HepG2 (cell line): ENCODE measurements at regions not wholly inside any gene's neighbourhood (a gene's known extent, or its start where the extent isn't known, plus 50 kb on each side); places are given as distances from the start of the nearest gene placed in this dataset.
A peak's percentile ranks its signal among the peaks of the same experiment; 100 is the strongest.

ENCODE experiments used
- ATAC-seq: fragments of 200-7000 bp; cut with Tn5 transposase; 3 replicates; pipeline ENCODE4 v1.9.1; 2020; ENCODE audit warnings: mild to moderate bottlenecking, moderate library complexity
- BruUV-seq: library from RNA; stranded (reverse); fragments of 400-500 nt; replicated peaks from 2 replicates; lab custom pipeline; 2021; lab: Mats Ljungman, UMichigan
- CTCF ChIA-PET: fragments of 300-600 bp; formaldehyde crosslinking; extraction: SDS; loops from one replicate; lab custom pipeline; 2021; ENCODE audit warnings: low total read pairs, inconsistent platforms, low intra/inter-chr PET ratio; lab: Yijun Ruan, JAX
- POLR2A ChIA-PET: fragments of 350-600 bp; sonication (Branson Sonifier 250); formaldehyde crosslinking; loops from one replicate; lab custom pipeline; 2020; ENCODE audit warnings: antibody characterized with exemption, inconsistent platforms; lab: Yijun Ruan, JAX
- DNase-seq: peaks from one replicate; pipeline ENCODE4 v3.0.0-alpha.2; 2015; ENCODE audit warnings: low spot score
- FAIRE-seq: peaks from 3 replicates; lab custom pipeline; 2011; peaks lifted over from hg19 to GRCh38; lab: Jason Lieb, UNC
- H2AFZ ChIP-seq: one replicate; pipeline ENCODE4 v1.6.1; 2011; ENCODE audit warnings: low read length, inconsistent platforms
- H3K27ac ChIP-seq: fragments of 300-600 bp; 3 replicates; pipeline ENCODE4 v1.8.0; 2011; ENCODE audit warnings: mixed run types, mild to moderate bottlenecking, mixed read lengths, low read length, inconsistent platforms; ENCODE audit not compliant: insufficient read depth; ENCODE audit errors: extremely low read length
- H3K27me3 ChIP-seq, 2 experiments: fragments of 200-600 bp in 1 of 2; 2 replicates in 1 of 2; 3 replicates in 1 of 2; pipeline versions ENCODE4 v1.6.0 to v1.8.0; 2011; ENCODE audit warnings: low read length in 2 of 2, mild to moderate bottlenecking in 2 of 2, moderate library complexity in 2 of 2, inconsistent platforms in 1 of 2; ENCODE audit not compliant: insufficient read depth in 2 of 2, control insufficient read depth in 1 of 2
- H3K36me3 ChIP-seq, 2 experiments: fragments of 200-600 bp in 1 of 2; replicated peaks in 1 of 2; 2 replicates in 1 of 2; 3 replicates in 1 of 2; pipeline versions ENCODE4 v1.5.1 to v1.8.0; 2011; ENCODE audit warnings: low read length in 2 of 2, inconsistent platforms in 1 of 2; ENCODE audit not compliant: insufficient read depth in 2 of 2, control insufficient read depth in 1 of 2
- H3K4me1 ChIP-seq: 2 replicates; pipeline ENCODE4 v1.5.1; 2012; ENCODE audit warnings: low read length, inconsistent platforms; ENCODE audit not compliant: insufficient read depth
- H3K4me2 ChIP-seq: 2 replicates; pipeline ENCODE4 v1.6.0; 2011; ENCODE audit warnings: low read depth, low read length, inconsistent platforms
- H3K4me3 ChIP-seq, 3 experiments: fragments of 200-600 bp in 1 of 3; sonication (generic), shearing (Covaris generic) in 1 of 3; replicated peaks in 1 of 3; 2 replicates each; pipeline ENCODE4 v1.5.1; 2011 to 2016; ENCODE audit warnings: low read length in 3 of 3, inconsistent platforms in 2 of 3, low read depth in 2 of 3, mild to moderate bottlenecking in 2 of 3, control low read depth in 1 of 3, mixed read lengths in 1 of 3; ENCODE audit not compliant: insufficient read depth in 1 of 3
- H3K79me2 ChIP-seq: one replicate; pipeline ENCODE4 v1.6.1; 2011; ENCODE audit warnings: low read length, inconsistent platforms; ENCODE audit not compliant: insufficient read depth
- H3K9ac ChIP-seq: 2 replicates; pipeline ENCODE4 v1.6.0; 2011; ENCODE audit warnings: mild to moderate bottlenecking, low read depth, low read length, inconsistent platforms; ENCODE audit not compliant: insufficient read depth
- H3K9me3 ChIP-seq: 2 replicates; pipeline ENCODE4 v1.5.1; 2012; ENCODE audit warnings: mild to moderate bottlenecking, low read length
- H4K20me1 ChIP-seq: 2 replicates; pipeline ENCODE4 v1.6.0; 2011; ENCODE audit warnings: inconsistent platforms, mild to moderate bottlenecking, low read length, moderate library complexity; ENCODE audit not compliant: insufficient read depth
- CEBPB ChIP-seq: IDR thresholded peaks from 2 replicates; pipeline ENCODE4 v1.6.1; 2011; ENCODE audit warnings: low read depth, low read length, improper control_type of control experiment, borderline replicate concordance
- MIER3 ChIP-seq: IDR thresholded peaks from 2 replicates; pipeline ENCODE4 v1.6.1; 2016; ENCODE audit warnings: missing compliant biosample characterization, borderline replicate concordance
- RAD21 ChIP-seq: fragments of 450-650 bp; formaldehyde crosslinking; IDR thresholded peaks from 2 replicates; pipeline ENCODE4 v1.5.0; 2020; ENCODE audit warnings: mild to moderate bottlenecking
- THAP8 ChIP-seq: sonication (generic); formaldehyde crosslinking; IDR thresholded peaks from 2 replicates; pipeline ENCODE4 v1.5.1; 2020; ENCODE audit warnings: missing genetic modification reagents, mild to moderate bottlenecking, borderline replicate concordance
- ZNF121 ChIP-seq: sonication (generic); formaldehyde crosslinking; IDR thresholded peaks from 2 replicates; pipeline ENCODE4 v1.5.0; 2020; ENCODE audit warnings: mild to moderate bottlenecking, missing genetic modification reagents
- ZNF333 ChIP-seq: sonication (generic); formaldehyde crosslinking; IDR thresholded peaks from 2 replicates; pipeline ENCODE4 v1.4.0; 2020; ENCODE audit warnings: mild to moderate bottlenecking, missing genetic modification reagents, borderline replicate concordance
- ZNF407 ChIP-seq: sonication (generic); formaldehyde crosslinking; IDR thresholded peaks from one replicate; pipeline ENCODE4 v1.5.1; 2020; ENCODE audit warnings: mild to moderate bottlenecking, missing genetic modification reagents; ENCODE audit errors: not compliant biosample characterization
- ZNF7 ChIP-seq: IDR thresholded peaks from 2 replicates; pipeline ENCODE4 v1.6.1; 2016; ENCODE audit warnings: missing biosample characterization, missing genetic modification reagents
- WGBS: methylation state at CpG from one replicate; pipeline ENCODE4 v1.1.6; 2017; ENCODE audit warnings: low lambda C conversion rate; 5-methylcytosine and 5-hydroxymethylcytosine counted together
- in situ Hi-C: cut with HindIII; loops from 2 replicates; pipeline ENCODE4 v1.10.0; 2017; ENCODE audit warnings: low pct_unique_long_range_greater_than_20kb; ENCODE audit not compliant: extremely low pct_ligation_motif_present
- intact Hi-C: fragments of 100-400 bp; cut with micrococcal nuclease; formaldehyde crosslinking; loops from one replicate; pipeline ENCODE4 v1.10.0; 2022; ENCODE audit not compliant: unreplicated experiment

GRCh38 chr3:82000350-82000749 lies 238.9 kb upstream of the GBE1 start:
- Histone ChIP-seq H3K79me2 (no peaks in the 10 kb centered on the region), H3K4me1 (no peaks in the 10 kb centered on the region), H4K20me1 (no peaks in the 10 kb centered on the region), H2AFZ (no peak overlapping the region), H3K27me3 (no peaks in the 10 kb centered on the region), H3K9me3 (no peaks in the 10 kb centered on the region), H3K36me3 (no peaks in the 10 kb centered on the region), H3K4me3 (no peak overlapping the region), H3K9ac (no peak overlapping the region), H3K4me2 (no peak overlapping the region), H3K27ac (no peak overlapping the region)
- in situ Hi-C loops: no loop called here
- ATAC-seq (no peak), FAIRE-seq (no peak), DNase-seq (no peak)
- peak; percentile 48 for TF ChIP-seq CEBPB
- TF ChIP-seq THAP8: no peak
- TF ChIP-seq ZNF333: no peak
- TF ChIP-seq RAD21 (CRISPR knock-in tag): no peak
- no peak for TF ChIP-seq ZNF121 (CRISPR knock-in tag)
- no peak for TF ChIP-seq ZNF407 (CRISPR knock-in tag)
- TF ChIP-seq MIER3 (CRISPR knock-in tag): no peak
- no peak for TF ChIP-seq ZNF7
- ChIA-PET POLR2A (no interaction called here), CTCF (no interaction called here)
- intact Hi-C loops: no loop called here
- no TSS peak for BruUV-seq
- WGBS: 63% methylated on average over 1 of the region's 1 CpG
